Tibial nerve (tissue), 4 donors: ENCODE measurements at regions not wholly inside any gene's neighbourhood (a gene's known extent, or its start where the extent isn't known, plus 50 kb on each side); places are given as distances from the start of the nearest gene placed in this dataset.

Experiments used
- CTCF ChIP-seq, 5 experiments: fragments of 200-600 bp in 3 of 5; fragments of 450-650 bp in 2 of 5; sonication (generic) in 3 of 5; IDR thresholded peaks; one replicate each; pipeline ENCODE4 v1.5.1; 2016 to 2019; ENCODE audit warnings: antibody characterized with exemption in 5 of 5, mild to moderate bottlenecking in 3 of 5, moderate library complexity in 2 of 5
- EP300 ChIP-seq, 2 donors: sonication (generic); formaldehyde crosslinking; IDR thresholded peaks; one replicate each; pipeline ENCODE4 v1.6.1; 2017; ENCODE audit warnings: antibody characterized with exemption in 2 of 2, mild to moderate bottlenecking in 1 of 2
- POLR2A ChIP-seq, 2 donors: fragments of 450-650 bp; IDR thresholded peaks; one replicate each; pipeline ENCODE4 v1.6.1; 2017; ENCODE audit warnings: antibody characterized with exemption in 2 of 2, mild to moderate bottlenecking in 2 of 2, moderate library complexity in 2 of 2

- TF ChIP-seq CTCF (IDR thresholded peaks at IDR 0.05): no peak
- no peak for TF ChIP-seq POLR2A (IDR thresholded peaks at IDR 0.05)
- TF ChIP-seq EP300 (IDR thresholded peaks at IDR 0.05): no peak
Measured at GRCh38 chr20:23212464-23212995, 126.4 kb upstream of the CD93 start.
